ENCODE measurements at regions not wholly inside any gene's neighbourhood (a gene's known extent, or its start where the extent isn't known, plus 50 kb on each side); places are given as distances from the start of the nearest gene placed in this dataset.

GRCh38 chr11:19395050-19395449, 154.3 kb upstream of the E2F8 start:
- TF ChIP-seq OSR1 (CRISPR knock-in tag; IDR thresholded peaks at IDR 0.05) (no peak), ZFP30 (CRISPR knock-in tag; IDR thresholded peaks at IDR 0.05) (no peak), ZNF565 (CRISPR knock-in tag; conservative IDR thresholded peaks at IDR 0.05; ENCODE audit: low read depth) (no peak), ZNF70 (CRISPR knock-in tag; IDR thresholded peaks at IDR 0.05) (no peak), ZFP3 (CRISPR knock-in tag; IDR thresholded peaks at IDR 0.05) (no peak), BACH2 (CRISPR knock-in tag; IDR thresholded peaks at IDR 0.05; ENCODE audit: borderline replicate concordance) (no peak), SNAI2 (CRISPR knock-in tag; IDR thresholded peaks at IDR 0.05) (no peak), ZC3H10 (CRISPR knock-in tag; IDR thresholded peaks at IDR 0.05) (no peak), RARB (CRISPR knock-in tag; IDR thresholded peaks at IDR 0.05) (no peak), ARNTL (CRISPR knock-in tag; IDR thresholded peaks at IDR 0.05; ENCODE audit: borderline replicate concordance, low read depth) (no peak), ZNF8 (CRISPR knock-in tag; IDR thresholded peaks at IDR 0.05) (no peak), ISL1 (CRISPR knock-in tag; IDR thresholded peaks at IDR 0.05) (no peak), PPARA (CRISPR knock-in tag; IDR thresholded peaks at IDR 0.05; ENCODE audit: borderline replicate concordance) (no peak)
- TF ChIP-seq, protein P1, sequence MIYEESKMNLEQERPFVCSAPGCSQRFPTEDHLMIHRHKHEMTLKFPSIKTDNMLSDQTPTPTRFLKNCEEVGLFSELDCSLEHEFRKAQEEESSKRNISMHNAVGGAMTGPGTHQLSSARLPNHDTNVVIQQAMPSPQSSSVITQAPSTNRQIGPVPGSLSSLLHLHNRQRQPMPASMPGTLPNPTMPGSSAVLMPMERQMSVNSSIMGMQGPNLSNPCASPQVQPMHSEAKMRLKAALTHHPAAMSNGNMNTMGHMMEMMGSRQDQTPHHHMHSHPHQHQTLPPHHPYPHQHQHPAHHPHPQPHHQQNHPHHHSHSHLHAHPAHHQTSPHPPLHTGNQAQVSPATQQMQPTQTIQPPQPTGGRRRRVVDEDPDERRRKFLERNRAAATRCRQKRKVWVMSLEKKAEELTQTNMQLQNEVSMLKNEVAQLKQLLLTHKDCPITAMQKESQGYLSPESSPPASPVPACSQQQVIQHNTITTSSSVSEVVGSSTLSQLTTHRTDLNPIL (CRISPR knock-in tag; IDR thresholded peaks at IDR 0.05; ENCODE audit: low read depth), result no peak
- TF ChIP-seq, protein P2, sequence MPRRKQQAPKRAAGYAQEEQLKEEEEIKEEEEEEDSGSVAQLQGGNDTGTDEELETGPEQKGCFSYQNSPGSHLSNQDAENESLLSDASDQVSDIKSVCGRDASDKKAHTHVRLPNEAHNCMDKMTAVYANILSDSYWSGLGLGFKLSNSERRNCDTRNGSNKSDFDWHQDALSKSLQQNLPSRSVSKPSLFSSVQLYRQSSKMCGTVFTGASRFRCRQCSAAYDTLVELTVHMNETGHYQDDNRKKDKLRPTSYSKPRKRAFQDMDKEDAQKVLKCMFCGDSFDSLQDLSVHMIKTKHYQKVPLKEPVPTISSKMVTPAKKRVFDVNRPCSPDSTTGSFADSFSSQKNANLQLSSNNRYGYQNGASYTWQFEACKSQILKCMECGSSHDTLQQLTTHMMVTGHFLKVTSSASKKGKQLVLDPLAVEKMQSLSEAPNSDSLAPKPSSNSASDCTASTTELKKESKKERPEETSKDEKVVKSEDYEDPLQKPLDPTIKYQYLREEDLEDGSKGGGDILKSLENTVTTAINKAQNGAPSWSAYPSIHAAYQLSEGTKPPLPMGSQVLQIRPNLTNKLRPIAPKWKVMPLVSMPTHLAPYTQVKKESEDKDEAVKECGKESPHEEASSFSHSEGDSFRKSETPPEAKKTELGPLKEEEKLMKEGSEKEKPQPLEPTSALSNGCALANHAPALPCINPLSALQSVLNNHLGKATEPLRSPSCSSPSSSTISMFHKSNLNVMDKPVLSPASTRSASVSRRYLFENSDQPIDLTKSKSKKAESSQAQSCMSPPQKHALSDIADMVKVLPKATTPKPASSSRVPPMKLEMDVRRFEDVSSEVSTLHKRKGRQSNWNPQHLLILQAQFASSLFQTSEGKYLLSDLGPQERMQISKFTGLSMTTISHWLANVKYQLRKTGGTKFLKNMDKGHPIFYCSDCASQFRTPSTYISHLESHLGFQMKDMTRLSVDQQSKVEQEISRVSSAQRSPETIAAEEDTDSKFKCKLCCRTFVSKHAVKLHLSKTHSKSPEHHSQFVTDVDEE (CRISPR knock-in tag; IDR thresholded peaks at IDR 0.05), result no peak
- no peak for ATAC-seq

GRCh38 chr11:19394525-19395016, 153.8 kb upstream of the E2F8 start:
- no peak for TF ChIP-seq PPARA (CRISPR knock-in tag; IDR thresholded peaks at IDR 0.05; ENCODE audit: borderline replicate concordance)
- no peak for TF ChIP-seq ZFP3 (CRISPR knock-in tag; IDR thresholded peaks at IDR 0.05)
- ATAC-seq, result no peak

DNA sequence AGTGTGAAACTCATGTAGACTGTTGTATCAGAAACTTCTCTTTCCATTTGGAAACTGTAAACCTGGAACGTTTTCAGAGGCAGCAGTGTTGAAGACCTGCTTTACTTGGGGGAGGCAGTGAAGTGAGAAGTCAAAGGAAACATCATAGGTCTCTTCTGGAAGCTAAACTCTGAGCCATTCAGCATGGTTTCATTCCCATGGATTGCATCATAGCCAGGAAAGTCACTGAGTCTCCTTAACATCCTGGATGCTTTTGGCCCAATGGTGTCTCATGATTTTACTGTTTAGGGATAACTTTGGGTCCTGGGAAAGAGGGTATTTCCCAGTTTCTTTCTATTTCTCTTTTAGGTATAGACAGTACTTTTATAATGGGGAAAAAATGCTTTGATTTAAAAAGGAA, 153.2 kb upstream of the E2F8 start:
- no peak for ATAC-seq
- TF ChIP-seq, protein P2 (CRISPR knock-in tag; IDR thresholded peaks at IDR 0.05), result no peak
- TF ChIP-seq, protein P1 (CRISPR knock-in tag; IDR thresholded peaks at IDR 0.05; ENCODE audit: low read depth), result no peak
- TF ChIP-seq OSR1 (CRISPR knock-in tag; IDR thresholded peaks at IDR 0.05) (no peak), BACH2 (CRISPR knock-in tag; IDR thresholded peaks at IDR 0.05; ENCODE audit: borderline replicate concordance) (no peak), ZFP3 (CRISPR knock-in tag; IDR thresholded peaks at IDR 0.05) (no peak), ISL1 (CRISPR knock-in tag; IDR thresholded peaks at IDR 0.05) (no peak), POU6F1 (CRISPR knock-in tag; IDR thresholded peaks at IDR 0.05; ENCODE audit: borderline replicate concordance, low read depth) (no peak), ESRRG (CRISPR knock-in tag; IDR thresholded peaks at IDR 0.05) (no peak), GLIS3 (CRISPR knock-in tag; IDR thresholded peaks at IDR 0.05) (no peak), ARNTL (CRISPR knock-in tag; IDR thresholded peaks at IDR 0.05; ENCODE audit: borderline replicate concordance, low read depth) (no peak), TOX (CRISPR knock-in tag; IDR thresholded peaks at IDR 0.05; ENCODE audit: borderline replicate concordance) (no peak), ZNF8 (CRISPR knock-in tag; IDR thresholded peaks at IDR 0.05) (no peak), ZC3H10 (CRISPR knock-in tag; IDR thresholded peaks at IDR 0.05) (no peak), ZNF70 (CRISPR knock-in tag; IDR thresholded peaks at IDR 0.05) (no peak), ZNF565 (CRISPR knock-in tag; conservative IDR thresholded peaks at IDR 0.05; ENCODE audit: low read depth) (no peak), PPARA (CRISPR knock-in tag; IDR thresholded peaks at IDR 0.05; ENCODE audit: borderline replicate concordance) (no peak), PATZ1 (CRISPR knock-in tag; IDR thresholded peaks at IDR 0.05; ENCODE audit: borderline replicate concordance) (no peak), CSDC2 (CRISPR knock-in tag; IDR thresholded peaks at IDR 0.05) (no peak)
- TF ChIP-seq, protein P3, sequence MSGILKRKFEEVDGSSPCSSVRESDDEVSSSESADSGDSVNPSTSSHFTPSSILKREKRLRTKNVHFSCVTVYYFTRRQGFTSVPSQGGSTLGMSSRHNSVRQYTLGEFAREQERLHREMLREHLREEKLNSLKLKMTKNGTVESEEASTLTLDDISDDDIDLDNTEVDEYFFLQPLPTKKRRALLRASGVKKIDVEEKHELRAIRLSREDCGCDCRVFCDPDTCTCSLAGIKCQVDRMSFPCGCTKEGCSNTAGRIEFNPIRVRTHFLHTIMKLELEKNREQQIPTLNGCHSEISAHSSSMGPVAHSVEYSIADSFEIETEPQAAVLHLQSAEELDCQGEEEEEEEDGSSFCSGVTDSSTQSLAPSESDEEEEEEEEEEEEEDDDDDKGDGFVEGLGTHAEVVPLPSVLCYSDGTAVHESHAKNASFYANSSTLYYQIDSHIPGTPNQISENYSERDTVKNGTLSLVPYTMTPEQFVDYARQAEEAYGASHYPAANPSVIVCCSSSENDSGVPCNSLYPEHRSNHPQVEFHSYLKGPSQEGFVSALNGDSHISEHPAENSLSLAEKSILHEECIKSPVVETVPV (CRISPR knock-in tag; IDR thresholded peaks at IDR 0.05), result no peak
